ENCODE measurements at regions not wholly inside any gene's neighbourhood (a gene's known extent, or its start where the extent isn't known, plus 50 kb on each side); places are given as distances from the start of the nearest gene placed in this dataset.

DNA sequence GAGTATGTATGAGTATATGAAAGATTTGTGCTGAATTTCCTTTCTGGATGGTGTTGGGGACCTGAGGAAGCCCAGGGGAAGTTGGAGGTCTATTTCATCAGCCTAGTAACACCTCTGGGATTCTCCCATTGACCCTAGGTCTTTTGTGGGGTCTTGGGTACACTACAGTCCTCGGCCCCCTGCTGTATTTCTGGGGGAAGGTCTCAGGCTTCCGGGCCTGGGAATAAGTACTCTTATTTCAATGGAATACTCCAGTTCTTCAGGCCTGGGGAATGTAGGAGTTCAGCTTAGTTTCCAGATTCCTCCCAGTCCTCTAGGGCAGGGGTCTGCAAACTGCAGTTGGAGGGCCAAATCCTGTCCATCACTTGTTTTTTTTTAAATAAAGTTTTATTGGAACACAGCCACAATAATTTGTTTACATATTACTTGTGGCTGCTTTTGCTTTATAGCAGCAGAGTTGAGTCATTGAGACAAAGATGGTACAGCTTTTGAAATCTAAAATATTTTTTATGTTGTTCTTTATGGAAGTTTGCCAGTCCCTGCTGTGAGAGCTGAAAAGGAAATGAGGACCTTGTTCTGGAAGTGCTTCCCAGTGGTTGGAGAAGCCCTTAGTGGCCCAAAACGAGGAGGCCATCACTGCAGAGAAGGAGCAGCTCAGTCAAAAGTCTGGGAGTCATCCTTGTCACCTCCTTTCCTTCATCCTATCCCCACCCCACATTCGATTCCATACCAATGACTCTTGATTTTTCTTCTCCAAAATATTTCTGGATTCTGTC lies 142.5 kb upstream of the HS3ST2 start:
- TF ChIP-seq, protein P1, sequence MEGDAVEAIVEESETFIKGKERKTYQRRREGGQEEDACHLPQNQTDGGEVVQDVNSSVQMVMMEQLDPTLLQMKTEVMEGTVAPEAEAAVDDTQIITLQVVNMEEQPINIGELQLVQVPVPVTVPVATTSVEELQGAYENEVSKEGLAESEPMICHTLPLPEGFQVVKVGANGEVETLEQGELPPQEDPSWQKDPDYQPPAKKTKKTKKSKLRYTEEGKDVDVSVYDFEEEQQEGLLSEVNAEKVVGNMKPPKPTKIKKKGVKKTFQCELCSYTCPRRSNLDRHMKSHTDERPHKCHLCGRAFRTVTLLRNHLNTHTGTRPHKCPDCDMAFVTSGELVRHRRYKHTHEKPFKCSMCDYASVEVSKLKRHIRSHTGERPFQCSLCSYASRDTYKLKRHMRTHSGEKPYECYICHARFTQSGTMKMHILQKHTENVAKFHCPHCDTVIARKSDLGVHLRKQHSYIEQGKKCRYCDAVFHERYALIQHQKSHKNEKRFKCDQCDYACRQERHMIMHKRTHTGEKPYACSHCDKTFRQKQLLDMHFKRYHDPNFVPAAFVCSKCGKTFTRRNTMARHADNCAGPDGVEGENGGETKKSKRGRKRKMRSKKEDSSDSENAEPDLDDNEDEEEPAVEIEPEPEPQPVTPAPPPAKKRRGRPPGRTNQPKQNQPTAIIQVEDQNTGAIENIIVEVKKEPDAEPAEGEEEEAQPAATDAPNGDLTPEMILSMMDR (IDR thresholded peaks at IDR 0.05; ENCODE audit: poor library complexity, severe bottlenecking) = no peak
- no peaks in the 10 kb centered on the region for H3K9me3 ChIP-seq (ENCODE audit: severe bottlenecking)

DNA sequence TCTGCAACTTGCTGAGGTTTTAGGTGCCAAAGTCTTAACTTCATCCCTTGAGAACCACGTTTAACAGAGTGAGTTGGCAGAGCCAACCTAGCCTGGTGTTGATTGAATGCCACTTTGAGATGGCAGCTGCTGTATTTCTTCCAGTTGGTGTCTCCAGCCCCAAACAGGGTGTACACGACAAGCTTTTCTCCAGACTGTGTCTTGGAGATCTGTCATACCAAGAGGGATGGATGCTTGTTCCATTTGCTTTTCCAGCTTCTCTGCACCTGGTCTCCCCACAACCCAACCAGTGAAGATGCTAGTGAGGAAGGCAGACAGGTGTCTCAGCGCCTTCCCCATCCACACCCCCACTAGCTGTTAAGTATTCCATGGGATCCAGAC lies 141.1 kb upstream of the HS3ST2 start:
- no peak for DNase-seq (ENCODE audit: low spot score)

More for the DNA sequence above, 142.5 kb upstream of the HS3ST2 start:
- Histone ChIP-seq H3K4me3 (ENCODE audit: severe bottlenecking) (no peak overlapping the region), H3K27ac (ENCODE audit: poor library complexity, severe bottlenecking) (no peak overlapping the region), H3K27me3 (ENCODE audit: insufficient read depth, poor library complexity, severe bottlenecking) (no peaks in the 10 kb centered on the region), H3K36me3 (ENCODE audit: low read depth) (no peaks in the 10 kb centered on the region), H3K4me1 (ENCODE audit: insufficient read depth, poor library complexity, severe bottlenecking) (no peaks in the 10 kb centered on the region)
- no peak for DNase-seq (ENCODE audit: low spot score)
- no peak for ATAC-seq (ENCODE audit: low read depth)

DNA sequence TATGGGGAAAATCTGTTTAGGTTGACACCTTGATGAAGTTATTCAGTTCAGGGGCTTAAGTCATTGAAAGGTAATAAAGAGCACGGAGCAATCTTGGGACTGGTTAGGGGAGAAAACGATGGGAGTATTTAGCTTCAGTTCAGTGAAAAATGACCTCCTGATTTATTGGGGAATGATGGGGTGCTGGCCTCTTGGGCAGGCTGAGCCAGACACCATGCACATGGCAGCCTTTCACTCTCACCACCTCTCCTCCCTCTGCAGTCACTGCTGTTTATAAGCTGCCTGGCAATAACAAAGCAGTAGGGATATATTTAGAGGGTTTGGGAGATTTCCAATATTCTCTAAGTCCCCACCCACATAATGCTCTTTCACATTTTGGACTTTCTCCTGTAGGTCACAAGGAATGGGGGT lies 140.5 kb upstream of the HS3ST2 start:
- TF ChIP-seq, protein P1 (IDR thresholded peaks at IDR 0.05; ENCODE audit: poor library complexity, severe bottlenecking) = no peak
- no peak for ATAC-seq (ENCODE audit: low read depth)
- H3K36me3 ChIP-seq (ENCODE audit: low read depth) = no peaks in the 10 kb centered on the region

More for the DNA sequence above, 141.1 kb upstream of the HS3ST2 start:
- no peak overlapping the region for H3K27ac ChIP-seq (ENCODE audit: poor library complexity, severe bottlenecking)
- no peak overlapping the region for H3K4me3 ChIP-seq (ENCODE audit: severe bottlenecking)
- TF ChIP-seq, protein P1 (IDR thresholded peaks at IDR 0.05; ENCODE audit: poor library complexity, severe bottlenecking) = no peak
- no peaks in the 10 kb centered on the region for H3K36me3 ChIP-seq (ENCODE audit: low read depth)
- no peaks in the 10 kb centered on the region for H3K4me1 ChIP-seq (ENCODE audit: insufficient read depth, poor library complexity, severe bottlenecking)
- ATAC-seq (ENCODE audit: low read depth) = no peak
- H3K9me3 ChIP-seq (ENCODE audit: severe bottlenecking) = no peaks in the 10 kb centered on the region
- H3K27me3 ChIP-seq (ENCODE audit: insufficient read depth, poor library complexity, severe bottlenecking) = no peaks in the 10 kb centered on the region

DNA sequence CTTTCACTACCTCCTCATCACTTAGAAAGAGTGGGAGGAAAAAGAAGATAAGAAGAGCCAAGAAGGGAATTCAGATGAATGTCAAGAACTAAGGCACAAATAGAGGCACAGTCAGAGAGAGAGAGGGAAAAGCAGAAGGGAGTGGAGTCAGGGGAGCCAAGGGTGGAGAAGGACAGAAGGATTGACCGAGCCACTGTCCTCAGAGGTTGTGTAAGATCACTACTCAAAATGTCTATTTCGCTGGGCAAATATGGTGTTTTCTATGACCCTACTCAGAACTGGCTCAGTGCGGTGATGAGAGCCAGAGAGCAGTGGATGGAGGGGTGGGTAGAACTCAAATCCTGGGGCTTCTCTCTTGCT lies 139.2 kb upstream of the HS3ST2 start:
- DNase-seq (ENCODE audit: low spot score) = no peak
- H3K9me3 ChIP-seq (ENCODE audit: severe bottlenecking) = no peaks in the 10 kb centered on the region
- no peaks in the 10 kb centered on the region for H3K27me3 ChIP-seq (ENCODE audit: insufficient read depth, poor library complexity, severe bottlenecking)
- H3K36me3 ChIP-seq (ENCODE audit: low read depth) = no peaks in the 10 kb centered on the region
- ATAC-seq (ENCODE audit: low read depth) = no peak
- TF ChIP-seq, protein P1 (IDR thresholded peaks at IDR 0.05; ENCODE audit: poor library complexity, severe bottlenecking) = no peak
- no peak overlapping the region for H3K27ac ChIP-seq (ENCODE audit: poor library complexity, severe bottlenecking)
- no peak overlapping the region for H3K4me3 ChIP-seq (ENCODE audit: severe bottlenecking)
- H3K4me1 ChIP-seq (ENCODE audit: insufficient read depth, poor library complexity, severe bottlenecking) = no peaks in the 10 kb centered on the region

More for the DNA sequence above, 140.5 kb upstream of the HS3ST2 start:
- Histone ChIP-seq H3K27ac (ENCODE audit: poor library complexity, severe bottlenecking) (no peak overlapping the region), H3K27me3 (ENCODE audit: insufficient read depth, poor library complexity, severe bottlenecking) (no peaks in the 10 kb centered on the region), H3K9me3 (ENCODE audit: severe bottlenecking) (no peaks in the 10 kb centered on the region), H3K4me3 (ENCODE audit: severe bottlenecking) (no peak overlapping the region), H3K4me1 (ENCODE audit: insufficient read depth, poor library complexity, severe bottlenecking) (no peaks in the 10 kb centered on the region)
- DNase-seq (ENCODE audit: low spot score) = no peak

Measured in RWPE2 (cell line).